GM12864 (cell line): ENCODE measurements at regions not wholly inside any gene's neighbourhood (a gene's known extent, or its start where the extent isn't known, plus 50 kb on each side); places are given as distances from the start of the nearest gene placed in this dataset.

Experiments used
- DNase-seq: peaks from one replicate; pipeline ENCODE4 v3.0.0-alpha.2; 2011; ENCODE audit warnings: low read depth
- H3K4me3 ChIP-seq: 2 replicates; pipeline ENCODE4 v1.5.1; 2011; ENCODE audit warnings: mild to moderate bottlenecking, low read depth, low read length, control low read depth
- TF ChIP-seq, protein P1 (sequence below): IDR thresholded peaks from 2 replicates; pipeline ENCODE4 v1.5.1; 2011; ENCODE audit warnings: low read depth, mild to moderate bottlenecking, moderate library complexity, low read length, control low read depth, inconsistent platforms; ENCODE audit errors: missing control alignments

DNA sequence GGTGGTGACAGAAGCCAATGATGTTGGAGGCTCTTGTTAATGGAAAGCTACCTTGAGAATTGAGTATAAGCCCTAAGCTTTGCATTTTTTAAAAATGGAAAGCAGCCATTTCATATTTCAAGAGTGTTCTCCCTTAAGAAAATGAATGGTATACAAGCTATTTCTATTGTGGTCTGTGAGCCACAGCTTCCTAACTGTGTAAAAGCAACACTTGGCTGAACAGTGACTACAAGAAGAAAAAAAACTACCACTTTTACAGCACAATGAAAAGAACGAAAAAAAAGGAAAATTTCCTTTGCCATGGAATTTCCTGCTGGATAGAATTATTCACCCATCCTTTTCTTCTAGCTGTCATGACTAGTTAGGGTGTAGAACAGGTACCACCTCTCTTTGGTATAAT, 397.1 kb upstream of the BTBD3 start:
- TF ChIP-seq, protein P1, sequence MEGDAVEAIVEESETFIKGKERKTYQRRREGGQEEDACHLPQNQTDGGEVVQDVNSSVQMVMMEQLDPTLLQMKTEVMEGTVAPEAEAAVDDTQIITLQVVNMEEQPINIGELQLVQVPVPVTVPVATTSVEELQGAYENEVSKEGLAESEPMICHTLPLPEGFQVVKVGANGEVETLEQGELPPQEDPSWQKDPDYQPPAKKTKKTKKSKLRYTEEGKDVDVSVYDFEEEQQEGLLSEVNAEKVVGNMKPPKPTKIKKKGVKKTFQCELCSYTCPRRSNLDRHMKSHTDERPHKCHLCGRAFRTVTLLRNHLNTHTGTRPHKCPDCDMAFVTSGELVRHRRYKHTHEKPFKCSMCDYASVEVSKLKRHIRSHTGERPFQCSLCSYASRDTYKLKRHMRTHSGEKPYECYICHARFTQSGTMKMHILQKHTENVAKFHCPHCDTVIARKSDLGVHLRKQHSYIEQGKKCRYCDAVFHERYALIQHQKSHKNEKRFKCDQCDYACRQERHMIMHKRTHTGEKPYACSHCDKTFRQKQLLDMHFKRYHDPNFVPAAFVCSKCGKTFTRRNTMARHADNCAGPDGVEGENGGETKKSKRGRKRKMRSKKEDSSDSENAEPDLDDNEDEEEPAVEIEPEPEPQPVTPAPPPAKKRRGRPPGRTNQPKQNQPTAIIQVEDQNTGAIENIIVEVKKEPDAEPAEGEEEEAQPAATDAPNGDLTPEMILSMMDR: no peak
- DNase-seq: no peak
- no peak overlapping the region for H3K4me3 ChIP-seq

DNA sequence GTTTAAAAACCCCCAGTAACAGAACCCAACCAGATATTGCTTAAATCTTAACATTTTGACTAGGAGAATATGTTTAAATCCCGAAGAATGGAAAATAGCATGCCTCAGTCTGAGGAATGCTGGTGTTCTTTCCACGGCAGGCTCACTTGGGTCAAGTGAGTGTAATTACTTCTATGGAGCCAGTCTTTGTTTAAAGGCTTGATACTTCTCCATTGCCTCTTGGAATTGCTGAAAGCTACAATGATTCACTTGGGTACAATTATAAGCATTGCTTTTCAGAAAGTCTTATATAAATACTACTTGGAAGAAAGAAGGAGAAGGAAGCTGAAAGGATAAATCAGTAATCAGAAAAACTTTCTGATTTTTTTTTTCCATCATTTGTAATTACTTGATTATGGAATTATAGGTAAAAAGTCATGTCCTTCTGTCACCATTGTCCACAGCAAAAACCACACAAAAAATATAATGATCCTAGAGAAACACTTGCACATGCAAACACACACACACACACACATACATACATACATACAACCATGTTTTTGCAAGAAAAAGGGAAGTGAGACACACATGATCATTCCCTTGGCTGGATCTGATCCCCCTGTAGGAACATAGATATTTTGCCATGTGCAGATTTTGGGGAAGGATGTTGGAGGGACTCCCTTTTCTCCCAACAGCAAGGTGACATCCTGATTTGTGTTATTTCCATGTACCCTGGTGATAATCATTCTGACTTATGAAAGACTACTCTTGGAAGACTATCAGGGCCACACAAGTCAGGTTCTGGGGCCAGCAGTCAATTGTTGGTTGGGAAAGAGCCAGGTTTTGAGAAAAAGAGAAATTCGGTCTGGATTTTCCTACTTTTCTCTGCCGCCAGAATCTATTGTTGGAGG, 396.0 kb upstream of the BTBD3 start:
- DNase-seq: no peak
- no peak overlapping the region for H3K4me3 ChIP-seq
- TF ChIP-seq, protein P1: no peak

DNA sequence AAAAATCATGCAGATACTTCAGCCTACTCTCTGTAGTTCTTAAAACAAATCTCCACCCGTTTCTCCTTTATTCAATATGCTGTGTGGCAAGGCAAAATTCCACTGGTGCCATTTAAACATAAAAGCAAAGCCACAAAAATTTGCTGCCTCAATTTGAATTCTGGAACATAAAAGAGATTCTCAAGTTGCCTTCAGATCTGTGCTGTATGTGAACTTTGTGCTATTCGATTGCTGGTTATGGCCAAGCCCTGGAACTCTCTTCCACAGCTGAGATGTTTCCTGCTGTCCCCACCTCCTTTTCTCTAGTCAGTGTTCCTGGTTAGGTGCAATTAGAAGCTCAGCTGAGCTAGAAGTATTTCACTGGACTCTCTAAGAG, 395.3 kb upstream of the BTBD3 start:
- H3K4me3 ChIP-seq: no peak overlapping the region
- no peak for DNase-seq
- TF ChIP-seq, protein P1: no peak

DNA sequence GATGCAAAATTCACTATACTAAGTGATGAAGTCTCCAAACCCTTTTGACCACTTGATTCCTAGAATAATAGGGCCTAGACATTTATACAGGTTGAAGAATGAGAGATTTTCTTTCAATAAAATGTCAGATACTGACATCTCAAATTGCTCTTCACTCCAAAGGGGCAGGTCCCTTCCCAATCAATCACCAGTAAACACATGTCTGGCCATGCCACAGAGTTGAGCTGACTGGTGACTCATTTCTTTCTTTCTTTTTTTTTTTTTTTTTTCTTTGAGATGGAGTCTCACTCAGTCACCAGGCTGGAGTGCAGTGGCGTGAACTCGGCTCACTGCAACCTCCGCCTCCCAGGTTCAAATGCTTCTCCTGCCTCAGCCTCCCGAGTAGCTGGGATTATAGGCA, 388.6 kb upstream of the BTBD3 start:
- TF ChIP-seq, protein P1: no peak
- DNase-seq: no peak
- no peak overlapping the region for H3K4me3 ChIP-seq

DNA sequence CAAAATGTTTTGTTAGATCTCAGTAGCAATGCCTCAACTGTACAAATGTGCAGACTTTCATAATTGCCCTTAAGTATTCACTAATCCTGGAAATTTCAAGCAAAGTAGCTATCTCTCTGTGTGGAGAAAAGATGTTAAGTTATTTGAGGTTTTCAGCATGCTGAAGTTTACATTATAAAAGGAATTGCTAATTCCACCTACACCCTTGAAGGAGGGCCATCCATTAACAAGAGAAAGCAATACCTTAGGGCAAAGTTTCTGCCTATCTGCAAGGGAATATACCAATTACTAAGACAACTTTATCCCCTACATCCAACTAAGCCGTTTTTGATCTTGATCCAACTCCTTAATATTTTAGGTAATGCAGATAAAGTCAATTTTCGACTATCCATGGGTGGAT, 380.7 kb upstream of the BTBD3 start:
- TF ChIP-seq, protein P1: no peak
- DNase-seq: no peak

DNA sequence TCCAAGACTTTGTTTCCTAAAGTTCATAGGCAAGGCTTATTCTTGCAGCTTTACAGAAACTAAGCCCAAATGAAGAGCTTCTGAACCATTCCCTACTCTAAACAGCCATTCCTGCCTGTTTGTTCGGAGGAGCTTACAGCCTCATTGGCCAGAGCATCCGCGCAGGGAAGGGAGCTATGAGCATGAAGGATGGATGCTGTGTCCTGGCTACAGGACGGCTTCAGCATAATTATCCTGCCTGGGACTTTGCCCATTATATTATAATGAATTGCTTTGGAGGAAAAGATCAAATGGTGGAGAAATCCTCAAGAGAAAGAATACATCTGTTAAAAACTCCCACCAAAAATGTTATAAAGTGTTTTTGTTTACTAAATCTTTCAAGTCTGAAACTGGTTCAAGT, 378.2 kb upstream of the BTBD3 start:
- TF ChIP-seq, protein P1: no peak
- no peak overlapping the region for H3K4me3 ChIP-seq

More for the DNA sequence above, 380.7 kb upstream of the BTBD3 start:
- no peak overlapping the region for H3K4me3 ChIP-seq

DNA sequence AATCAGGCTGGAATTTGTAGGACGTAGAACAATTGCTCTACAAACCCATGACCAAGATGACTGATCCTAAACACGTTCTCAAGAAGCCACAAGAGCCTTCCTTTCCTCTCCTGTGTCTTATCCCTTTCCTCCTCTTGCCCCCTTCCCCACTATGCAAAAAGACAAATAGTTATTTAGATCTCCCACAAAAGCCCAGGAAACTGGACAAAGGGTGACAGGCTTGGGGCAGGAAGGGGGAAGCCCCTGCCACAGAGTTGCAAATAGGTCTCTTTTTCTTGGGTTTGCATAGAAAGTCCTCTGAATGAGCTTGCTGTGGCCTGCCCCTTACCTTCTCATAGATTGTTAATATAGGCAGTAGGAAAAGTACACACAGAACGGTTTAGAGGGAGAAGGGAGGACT, 377.1 kb upstream of the BTBD3 start:
- H3K4me3 ChIP-seq: no peak overlapping the region
- TF ChIP-seq, protein P1: no peak
- DNase-seq: no peak

More for the DNA sequence above, 378.2 kb upstream of the BTBD3 start:
- no peak for DNase-seq
